T-helper 1 cell (primary cell): ENCODE measurements at regions not wholly inside any gene's neighbourhood (a gene's known extent, or its start where the extent isn't known, plus 50 kb on each side); places are given as distances from the start of the nearest gene placed in this dataset.

Source experiments
- DNase-seq, 5 donors: peaks; one replicate each; pipeline ENCODE4 v3.0.0-alpha.2; 2012 to 2020

- DNase-seq: no peak
Measured at GRCh38 chr2:147647816-147648215, 197.0 kb upstream of the ACVR2A start.

- no peak for DNase-seq
Measured at GRCh38 chr2:147646818-147647468, 197.9 kb upstream of the ACVR2A start.

DNA sequence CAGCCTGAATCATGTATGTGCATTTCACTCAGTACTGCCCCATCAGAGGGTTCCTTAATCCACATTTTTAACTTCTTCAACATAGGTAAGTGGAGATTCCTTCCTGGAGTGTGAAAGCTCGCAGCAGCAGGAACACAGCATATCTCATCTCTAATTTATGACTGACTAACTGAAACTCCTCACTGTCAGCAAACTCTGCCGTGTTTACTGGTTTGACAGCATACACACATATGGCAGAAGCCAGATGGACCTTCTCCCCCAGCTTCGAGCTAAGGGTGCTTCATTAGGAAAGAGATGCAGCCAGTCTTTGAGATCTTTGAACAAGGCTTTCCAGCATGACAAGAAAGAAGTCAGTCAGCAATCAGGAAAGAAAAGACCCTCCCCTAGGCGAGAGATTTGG lies 200.3 kb upstream of the ACVR2A start:
- DNase-seq: no peak

- no peak for DNase-seq
Measured at GRCh38 chr2:147642765-147643164, 202.1 kb upstream of the ACVR2A start.

DNA sequence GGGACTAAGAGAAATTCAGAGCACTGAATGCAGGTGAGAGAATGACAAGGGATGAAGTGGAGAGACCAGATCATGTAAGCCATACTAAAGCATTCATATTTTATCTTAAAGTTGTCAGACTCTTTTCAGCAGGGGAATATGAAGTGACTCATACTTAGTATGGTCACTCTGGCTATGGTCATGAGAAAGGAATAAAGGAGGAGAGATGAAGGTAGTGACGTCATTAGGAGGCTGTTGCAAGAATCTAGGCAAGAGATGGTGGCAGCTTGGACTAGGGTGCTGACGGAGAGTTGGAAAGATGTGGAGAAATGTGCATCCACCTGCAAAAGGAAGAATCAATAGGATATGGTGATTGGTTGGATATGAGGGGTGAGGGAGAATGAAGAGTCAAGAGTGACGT lies 203.2 kb upstream of the ACVR2A start:
- DNase-seq: no peak

GRCh38 chr2:147639891-147640290 lies 204.9 kb upstream of the ACVR2A start:
- no peak for DNase-seq

DNA sequence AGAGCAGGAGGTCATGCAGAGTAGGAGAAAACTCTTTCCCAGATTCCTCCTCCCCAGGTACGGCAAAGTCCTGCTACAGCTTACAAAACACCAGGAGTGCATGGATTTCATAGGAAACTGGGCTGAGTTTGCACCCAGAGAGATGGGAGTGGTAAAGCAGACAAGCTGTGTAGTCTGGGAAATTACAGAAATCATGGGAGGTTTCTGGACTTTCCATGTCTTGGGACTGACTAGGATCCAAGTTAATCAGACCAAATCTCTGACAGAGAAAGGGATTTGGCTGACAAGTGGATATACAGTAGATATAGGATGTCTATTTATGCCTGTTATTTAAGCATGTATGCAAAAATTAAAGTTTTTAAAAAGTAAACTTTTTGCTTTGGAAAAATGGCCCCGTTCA lies 205.4 kb upstream of the ACVR2A start:
- DNase-seq: no peak

DNA sequence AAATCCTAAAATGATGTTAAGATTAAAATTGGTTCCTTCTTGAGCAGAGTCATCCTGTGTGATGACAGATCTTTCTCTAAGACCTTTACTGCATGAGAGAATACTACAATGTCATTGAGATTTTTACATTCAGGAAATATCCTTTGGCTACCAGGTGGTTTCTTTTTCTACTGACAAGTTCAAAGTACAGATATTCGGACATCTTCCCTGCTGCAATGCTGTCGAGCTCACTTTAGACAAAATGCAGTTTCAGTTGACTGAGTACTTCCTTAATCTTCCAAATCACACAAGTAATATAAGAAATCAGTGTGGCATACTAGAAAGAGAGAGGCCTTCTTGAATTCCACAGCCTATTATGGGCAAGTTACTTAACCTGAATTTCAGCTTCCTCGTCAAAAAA lies 207.9 kb upstream of the ACVR2A start:
- no peak for DNase-seq

GRCh38 chr2:147636238-147636882 lies 208.5 kb upstream of the ACVR2A start:
- no peak for DNase-seq

DNA sequence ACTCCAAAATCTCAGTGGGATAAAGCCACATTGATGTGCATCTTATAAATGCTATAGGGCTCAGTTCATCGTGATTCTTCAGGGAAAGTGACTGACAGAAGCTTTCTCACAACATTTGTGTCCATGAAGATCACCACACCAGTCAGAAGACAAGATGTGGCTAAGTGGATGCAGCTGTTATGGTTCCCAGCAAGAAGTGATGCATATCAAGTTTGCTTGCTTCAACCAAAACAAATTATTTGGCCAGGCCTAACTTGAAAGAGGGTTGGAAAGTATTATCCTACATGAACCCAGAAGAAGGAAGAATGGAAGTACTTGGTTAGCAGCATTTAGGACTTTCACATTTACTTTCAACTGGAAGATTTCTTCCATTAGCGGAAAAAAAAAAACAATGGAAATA lies 210.0 kb upstream of the ACVR2A start:
- no peak for DNase-seq

DNA sequence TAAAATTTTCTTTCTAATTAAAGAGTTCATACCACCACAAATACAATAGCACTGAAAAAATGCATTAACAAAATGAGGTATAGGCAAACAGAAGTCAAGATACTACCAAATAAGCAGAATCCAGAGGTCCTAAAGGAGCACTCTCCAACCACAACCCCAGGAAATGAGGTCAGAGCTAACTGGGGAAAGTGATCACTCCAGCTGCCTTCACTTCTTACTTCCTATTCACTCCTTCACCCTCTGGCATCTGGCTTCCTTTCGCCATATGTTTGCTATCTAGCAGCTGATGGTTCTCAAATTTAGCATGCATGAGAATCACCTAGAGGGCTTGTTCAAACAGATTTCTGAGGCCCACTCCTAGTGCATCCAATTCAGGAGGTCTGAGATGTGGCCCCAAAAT lies 212.6 kb upstream of the ACVR2A start:
- peak in 1 of 5 donors; percentile 15 for DNase-seq

DNA sequence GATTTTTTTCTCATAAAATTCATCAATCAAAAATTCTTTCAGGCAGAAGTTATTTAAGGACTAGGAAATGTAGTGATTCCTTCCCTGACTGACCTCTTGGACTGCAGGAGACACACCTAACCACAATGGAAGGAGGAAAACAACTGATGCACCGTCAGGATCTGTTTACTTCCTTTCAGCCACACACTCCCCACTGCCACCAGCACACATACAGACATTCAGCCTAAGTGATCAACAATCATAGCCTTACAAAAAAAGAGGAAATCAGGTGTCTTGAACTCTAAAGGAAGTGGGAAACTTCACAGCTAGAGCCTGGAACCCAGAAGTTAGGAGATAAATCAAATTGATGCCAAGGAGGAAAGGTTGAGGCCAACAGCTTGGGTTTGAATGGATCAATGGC lies 213.5 kb upstream of the ACVR2A start:
- no peak for DNase-seq

DNA sequence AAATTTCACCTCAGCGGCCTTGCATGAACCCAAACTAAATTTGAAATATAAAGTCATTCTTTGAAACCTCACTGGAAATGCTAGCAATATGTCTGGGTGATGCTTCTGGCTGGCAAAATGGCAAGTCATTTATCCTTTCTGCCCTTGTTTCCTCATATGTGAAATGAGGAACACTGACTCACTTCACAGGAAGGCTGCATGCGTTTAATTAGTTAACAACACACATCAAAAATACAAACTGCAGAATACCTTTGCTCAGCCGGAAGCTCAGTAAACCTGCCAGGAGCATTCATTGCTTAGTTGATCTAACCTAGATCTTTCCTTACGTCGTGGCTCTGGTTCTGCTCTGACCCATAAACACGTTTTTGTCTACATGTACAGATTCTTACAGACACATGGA lies 214.2 kb upstream of the ACVR2A start:
- DNase-seq: peak in 1 of 5 donors; percentile 6

DNA sequence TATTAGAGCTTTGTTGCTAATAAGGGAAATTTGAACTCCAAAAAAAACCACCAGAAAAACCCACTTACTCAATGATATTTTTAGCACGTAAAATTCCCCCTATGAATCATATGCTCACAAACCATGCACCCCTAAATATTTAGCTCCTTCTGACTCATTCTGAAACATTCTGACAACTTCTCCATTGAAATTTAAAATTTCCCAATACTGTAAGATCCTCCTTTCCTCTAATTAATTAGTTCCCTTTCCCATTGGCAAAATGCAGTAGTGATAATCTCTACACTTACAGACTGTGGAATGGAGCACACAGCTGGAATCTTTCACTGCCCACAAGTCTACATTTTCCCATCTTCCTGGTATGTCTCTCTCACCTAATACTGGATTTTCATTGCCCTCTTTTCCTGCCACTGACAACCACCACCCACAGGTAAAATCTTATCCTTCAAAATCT lies 215.8 kb upstream of the ACVR2A start:
- no peak for DNase-seq

DNA sequence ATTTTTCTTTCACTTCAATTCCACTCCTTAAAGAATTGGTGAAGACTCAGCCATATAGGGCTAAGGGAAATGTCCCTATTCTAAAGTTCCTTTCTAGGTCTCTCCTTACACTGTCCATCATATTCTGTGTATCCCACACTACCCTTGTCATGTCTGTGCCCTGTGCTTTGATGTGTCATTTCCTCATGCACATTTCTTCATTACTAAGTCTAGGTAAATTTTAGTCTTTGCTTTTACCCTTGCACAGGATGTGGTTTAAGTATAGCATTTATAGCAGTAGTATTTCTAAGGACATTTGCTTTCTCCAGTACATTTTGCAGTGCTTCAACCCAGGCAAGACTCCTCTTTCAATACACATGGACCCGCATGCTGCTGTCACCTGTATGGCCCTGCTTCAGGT lies 221.5 kb upstream of the ACVR2A start:
- peak in 1 of 5 donors; percentile 72 for DNase-seq

DNA sequence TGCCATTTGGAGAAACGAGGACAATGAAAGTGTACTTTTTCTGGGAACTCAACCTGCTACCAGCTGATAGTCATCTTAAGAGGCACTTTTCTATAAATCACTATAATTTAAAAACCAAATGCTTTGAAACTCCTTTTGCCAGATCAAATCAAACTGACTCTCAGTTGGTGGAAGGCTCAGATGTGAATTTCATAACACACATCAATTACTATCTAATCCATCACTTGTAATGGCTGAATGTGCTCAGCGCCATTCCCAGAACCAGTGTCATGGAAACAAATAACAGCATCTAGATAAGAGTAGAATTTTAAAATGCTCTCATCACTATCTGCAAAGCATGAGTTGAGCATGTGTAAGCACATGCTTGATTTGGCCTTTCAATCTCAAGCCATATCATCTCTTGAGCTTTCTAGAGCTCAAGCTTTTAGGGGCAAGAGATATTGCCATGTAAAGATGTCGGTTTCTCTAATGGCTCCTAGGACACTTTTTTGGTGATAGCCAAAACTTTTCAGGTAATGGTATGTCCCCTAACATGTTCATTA lies 223.1 kb upstream of the ACVR2A start:
- no peak for DNase-seq

- no peak for DNase-seq
Measured at GRCh38 chr2:147619808-147620207, 225.0 kb upstream of the ACVR2A start.

DNA sequence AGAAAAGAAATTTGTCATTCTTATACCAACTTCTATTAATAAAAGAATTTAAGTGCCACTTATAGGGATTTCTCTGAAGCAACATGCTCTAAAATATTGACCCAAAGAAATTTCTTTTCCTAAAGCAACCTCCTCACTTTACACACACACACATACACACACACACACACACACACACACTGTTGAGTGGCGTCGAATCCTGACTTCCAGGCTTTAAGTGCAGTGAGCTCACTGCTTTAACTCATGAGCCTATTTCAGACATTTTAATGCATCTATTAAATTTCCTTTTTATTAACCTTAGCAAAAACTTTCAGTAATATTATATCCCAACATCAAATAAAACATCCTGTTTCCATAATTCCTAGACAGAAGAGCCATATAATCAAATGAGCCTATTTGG lies 229.1 kb upstream of the ACVR2A start:
- no peak for DNase-seq

- DNase-seq: no peak
Measured at GRCh38 chr2:147614979-147615470, 229.8 kb upstream of the ACVR2A start.

DNA sequence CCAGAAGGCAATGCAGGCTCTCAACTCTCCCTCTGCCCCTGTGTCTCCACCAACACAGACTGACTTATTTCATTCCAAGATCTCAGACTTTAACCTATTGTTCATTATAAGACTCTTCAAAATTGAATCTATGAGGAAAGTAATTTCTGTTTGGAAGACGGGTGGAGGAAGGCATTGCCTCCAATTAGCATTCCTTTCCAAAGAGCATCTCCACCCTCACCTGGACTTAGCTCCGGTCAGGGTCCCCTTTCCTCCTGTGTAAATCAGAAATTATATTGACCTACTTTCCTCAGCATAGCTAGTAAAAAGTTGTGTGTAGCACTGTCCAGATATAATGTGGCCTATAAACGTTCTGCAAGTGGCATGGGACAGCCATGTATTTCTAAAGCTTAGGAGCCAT lies 230.4 kb upstream of the ACVR2A start:
- DNase-seq: no peak

DNA sequence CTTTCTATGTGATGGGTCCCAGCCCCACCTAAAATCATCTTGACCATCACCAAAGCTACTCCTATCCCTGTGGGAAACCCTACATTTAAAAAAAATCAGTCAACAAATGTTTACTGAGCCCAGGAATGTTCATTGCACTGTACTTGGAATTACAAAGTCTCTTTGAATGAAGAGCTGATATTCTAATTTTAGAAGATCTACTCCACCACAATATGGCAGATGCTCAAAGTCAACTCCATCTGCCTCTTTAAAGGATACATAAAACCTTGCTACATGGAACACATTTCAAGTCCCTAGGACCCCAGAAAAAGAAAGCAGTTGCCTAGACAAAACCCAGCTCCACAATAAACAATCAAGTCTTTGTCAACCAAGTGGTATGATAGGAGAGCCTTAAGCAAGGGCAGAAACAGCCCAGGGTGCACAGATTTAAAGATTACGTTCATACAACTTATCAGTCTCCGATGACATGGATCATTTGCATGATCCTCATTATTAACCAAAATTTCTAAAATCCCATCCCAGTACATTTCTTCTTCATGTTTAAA lies 234.3 kb upstream of the ACVR2A start:
- no peak for DNase-seq

- no peak for DNase-seq
Measured at GRCh38 chr2:147609301-147609700, 235.5 kb upstream of the ACVR2A start.

DNA sequence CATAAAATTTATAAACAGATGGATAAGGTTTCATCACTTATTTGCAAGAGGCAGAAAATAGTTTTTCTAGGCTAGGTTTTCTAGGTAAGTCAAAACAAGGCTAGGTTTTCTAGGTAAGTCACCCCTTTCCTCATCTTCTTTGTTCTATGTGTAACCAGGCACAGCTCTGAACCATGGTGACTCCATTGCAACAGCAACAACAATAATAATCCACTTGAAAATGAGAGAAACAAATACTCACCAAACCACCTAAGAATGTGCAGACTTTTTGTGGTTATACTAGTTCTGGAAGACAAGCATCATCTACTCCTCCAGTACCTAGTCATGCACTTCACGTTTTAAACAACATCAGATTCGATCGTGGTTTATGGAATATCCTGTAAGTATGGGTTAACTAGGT lies 237.4 kb upstream of the ACVR2A start:
- DNase-seq: no peak

GRCh38 chr2:147603876-147604275 lies 241.0 kb upstream of the ACVR2A start:
- no peak for DNase-seq
